HepG2 (cell line): ENCODE measurements at regions not wholly inside any gene's neighbourhood (a gene's known extent, or its start where the extent isn't known, plus 50 kb on each side); places are given as distances from the start of the nearest gene placed in this dataset.

Experiments used
- CHCHD3 ChIP-seq: sonication (generic); formaldehyde crosslinking; IDR thresholded peaks from 2 replicates; pipeline ENCODE4 v1.8.0; 2022; ENCODE audit warnings: mild to moderate bottlenecking, missing genetic modification reagents, moderate library complexity
- CTCF ChIP-seq: sonication (generic); formaldehyde crosslinking; IDR thresholded peaks from 2 replicates; pipeline ENCODE4 v1.5.0; 2020; ENCODE audit warnings: mild to moderate bottlenecking, missing genetic modification reagents, moderate library complexity
- FOXP1 ChIP-seq, 2 experiments: fragments of 450-650 bp in 1 of 2; IDR thresholded peaks; 2 replicates each; pipeline ENCODE4 v1.6.1; 2017 to 2018; ENCODE audit warnings: antibody characterized with exemption in 1 of 2
- GABPA ChIP-seq, 2 experiments: IDR thresholded peaks; 2 replicates each; pipeline ENCODE4 v1.6.1; 2011 to 2016; ENCODE audit warnings: low read depth in 2 of 2, low read length in 1 of 2, missing biosample characterization in 1 of 2, missing genetic modification characterization in 1 of 2
- IRF2 ChIP-seq: IDR thresholded peaks from 2 replicates; pipeline ENCODE4 v1.6.1; 2018; ENCODE audit warnings: missing genetic modification reagents, missing compliant biosample characterization
- MIER2 ChIP-seq: IDR thresholded peaks from 2 replicates; pipeline ENCODE4 v1.6.1; 2016; ENCODE audit warnings: missing biosample characterization, missing genetic modification reagents
- PHB2 ChIP-seq: fragments of 450-650 bp; IDR thresholded peaks from 2 replicates; pipeline ENCODE4 v1.6.1; 2018; ENCODE audit not compliant: partially characterized antibody
- RAD21 ChIP-seq: fragments of 450-650 bp; formaldehyde crosslinking; IDR thresholded peaks from 2 replicates; pipeline ENCODE4 v1.5.0; 2020; ENCODE audit warnings: mild to moderate bottlenecking
- SMC3 ChIP-seq: IDR thresholded peaks from 2 replicates; pipeline ENCODE4 v1.6.1; 2011; ENCODE audit warnings: low read length, improper control_type of control experiment
- SP2 ChIP-seq: sonication (generic); formaldehyde crosslinking; IDR thresholded peaks from 2 replicates; pipeline ENCODE4 v1.5.1; 2020; ENCODE audit warnings: mild to moderate bottlenecking, missing genetic modification reagents
- TBP ChIP-seq: sonication (generic); formaldehyde crosslinking; IDR thresholded peaks from 2 replicates; pipeline ENCODE4 v1.5.0; 2020; ENCODE audit warnings: missing genetic modification reagents
- ZBTB42 ChIP-seq: sonication (generic); formaldehyde crosslinking; IDR thresholded peaks from 2 replicates; pipeline ENCODE4 v1.5.0; 2020; ENCODE audit warnings: mild to moderate bottlenecking, missing genetic modification reagents

- no peak for TF ChIP-seq CTCF (CRISPR knock-in tag)
- TF ChIP-seq FOXP1 (IDR thresholded peaks at IDR 0.05) = no peak
- TF ChIP-seq FOXP1 (CRISPR knock-in tag; IDR thresholded peaks at IDR 0.05) = no peak
- TF ChIP-seq ZBTB42 (CRISPR knock-in tag) = no peak
- TF ChIP-seq GABPA (IDR thresholded peaks at IDR 0.05; ENCODE audit: low read depth, low read length) = no peak
- TF ChIP-seq GABPA (CRISPR knock-in tag; IDR thresholded peaks at IDR 0.05; ENCODE audit: low read depth) = no peak
- no peak for TF ChIP-seq PHB2
- no peak for TF ChIP-seq IRF2 (CRISPR knock-in tag)
- no peak for TF ChIP-seq SP2
- TF ChIP-seq SMC3 = no peak
- no peak for TF ChIP-seq CHCHD3 (CRISPR knock-in tag)
- no peak for TF ChIP-seq RAD21 (CRISPR knock-in tag)
- TF ChIP-seq TBP = no peak
- no peak for TF ChIP-seq MIER2 (CRISPR knock-in tag)
Observed at GRCh38 chr12:77334806-77335205, 269.4 kb upstream of the E2F7 start.
